IPS DF 19.7 (cell line): ENCODE measurements at regions not wholly inside any gene's neighbourhood (a gene's known extent, or its start where the extent isn't known, plus 50 kb on each side); places are given as distances from the start of the nearest gene placed in this dataset.
"Not testable (repeated sequence)": the region's sequence is repeated elsewhere in the genome, so short reads cannot be mapped to it uniquely, and the experiment has no call there.

Source experiments
- DNase-seq: peaks from one replicate; pipeline ENCODE4 v3.0.0-alpha.2; 2013; ENCODE audit warnings: low read depth, low spot score

DNA sequence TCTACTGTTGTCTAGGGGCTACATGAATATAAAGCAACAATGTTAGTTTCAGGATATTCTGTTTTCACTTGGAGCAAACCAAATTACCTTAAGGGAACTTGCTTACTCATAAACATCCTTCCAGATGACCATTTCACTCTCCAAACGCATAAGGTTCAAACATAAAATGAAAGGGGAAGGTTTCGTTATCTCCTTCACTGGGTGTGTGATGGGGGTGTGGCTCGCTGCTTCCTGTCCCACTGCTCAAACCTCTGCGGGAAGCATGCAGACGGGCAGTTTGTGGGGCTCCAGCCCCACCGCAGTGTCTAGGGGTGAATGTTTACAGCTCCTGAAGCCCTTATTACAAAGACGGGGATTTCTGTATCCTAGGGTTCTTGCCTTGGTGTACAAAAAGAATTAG is 1310.9 kb upstream of the TMEFF2 start:
- DNase-seq: no peak

- DNase-seq: peak; percentile 30
Observed at GRCh38 chr2:193502363-193503035, 1307.8 kb upstream of the TMEFF2 start.

DNA sequence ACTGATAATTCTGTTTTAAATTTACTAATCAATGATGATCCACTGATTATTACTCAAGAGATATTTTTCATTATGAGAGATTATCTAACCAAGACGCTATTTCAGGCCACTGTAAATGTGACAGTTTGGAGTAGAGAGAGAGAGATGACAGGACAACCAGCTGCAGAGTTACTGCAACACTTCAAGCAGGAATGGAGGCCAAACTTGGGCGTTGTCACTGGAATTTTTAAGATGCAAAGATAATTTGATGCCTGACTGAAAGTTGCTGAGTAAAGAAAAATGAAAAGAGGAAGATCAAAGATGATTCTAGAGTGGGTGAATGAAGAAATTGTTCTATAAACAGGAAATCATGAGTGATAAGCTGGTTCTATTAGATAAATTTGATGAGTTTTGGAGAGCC is 1302.1 kb upstream of the TMEFF2 start:
- no peak for DNase-seq

GRCh38 chr2:193482557-193482956 is 1287.8 kb upstream of the TMEFF2 start:
- DNase-seq: no peak

DNA sequence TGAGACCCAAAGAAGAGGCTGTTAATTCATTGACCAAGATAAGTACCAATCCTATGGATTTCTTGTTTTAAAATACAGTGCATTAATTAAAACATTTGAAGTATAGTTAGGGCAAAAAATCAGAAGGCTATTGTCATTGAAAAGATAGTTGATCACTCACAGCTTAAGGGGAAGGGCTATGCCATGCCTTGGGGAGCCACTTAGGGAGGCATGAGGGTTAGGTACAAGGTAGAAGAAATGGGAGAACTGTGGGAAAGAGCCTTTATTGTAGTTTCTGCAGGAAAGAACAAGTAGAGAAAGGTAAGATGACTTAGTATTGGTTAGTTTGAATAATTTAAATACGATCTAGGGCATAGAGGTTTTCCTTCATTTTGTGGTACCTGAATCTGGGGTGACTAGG is 1285.5 kb upstream of the TMEFF2 start:
- no peak for DNase-seq

DNA sequence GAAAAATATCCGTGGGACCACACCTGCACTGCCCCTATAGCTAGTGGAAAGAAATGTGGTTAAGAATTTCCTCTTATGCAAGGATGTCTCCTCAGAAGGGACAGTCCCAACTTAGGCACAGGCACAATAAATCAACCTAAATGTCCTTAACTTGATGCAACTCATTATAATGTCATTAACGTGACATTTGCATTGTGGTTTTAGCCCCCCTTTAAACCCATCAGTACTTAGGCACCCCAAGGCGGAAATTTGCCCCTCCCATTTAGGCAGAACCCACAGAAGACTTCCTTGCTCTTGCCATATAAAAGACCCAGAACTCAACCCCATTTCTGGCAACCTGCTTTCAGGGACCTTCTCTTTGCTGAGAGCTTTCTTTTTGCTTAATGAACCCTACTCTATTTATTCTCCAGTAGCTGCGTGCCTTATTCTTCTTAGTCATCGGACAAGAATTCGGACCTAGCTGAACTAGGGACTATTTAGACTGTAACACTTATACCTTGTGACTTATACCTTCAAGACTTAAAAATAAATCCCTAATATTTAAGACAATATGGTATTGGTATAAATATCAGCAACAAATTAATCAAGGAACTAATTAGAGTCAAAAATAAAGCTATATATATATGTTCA is 1281.6 kb upstream of the TMEFF2 start:
- no peak for DNase-seq

GRCh38 chr2:193475038-193475437 is 1280.3 kb upstream of the TMEFF2 start:
- no peak for DNase-seq

- DNase-seq: no peak
Observed at GRCh38 chr2:193469251-193469650, 1274.5 kb upstream of the TMEFF2 start.

- DNase-seq: no peak
Observed at GRCh38 chr2:193467276-193467987, 1272.7 kb upstream of the TMEFF2 start.

GRCh38 chr2:193463011-193463410 is 1268.3 kb upstream of the TMEFF2 start:
- no peak for DNase-seq

- DNase-seq: no peak
Observed at GRCh38 chr2:193462411-193462810, 1267.7 kb upstream of the TMEFF2 start.

GRCh38 chr2:193461431-193461934 is 1266.8 kb upstream of the TMEFF2 start:
- no peak for DNase-seq

DNA sequence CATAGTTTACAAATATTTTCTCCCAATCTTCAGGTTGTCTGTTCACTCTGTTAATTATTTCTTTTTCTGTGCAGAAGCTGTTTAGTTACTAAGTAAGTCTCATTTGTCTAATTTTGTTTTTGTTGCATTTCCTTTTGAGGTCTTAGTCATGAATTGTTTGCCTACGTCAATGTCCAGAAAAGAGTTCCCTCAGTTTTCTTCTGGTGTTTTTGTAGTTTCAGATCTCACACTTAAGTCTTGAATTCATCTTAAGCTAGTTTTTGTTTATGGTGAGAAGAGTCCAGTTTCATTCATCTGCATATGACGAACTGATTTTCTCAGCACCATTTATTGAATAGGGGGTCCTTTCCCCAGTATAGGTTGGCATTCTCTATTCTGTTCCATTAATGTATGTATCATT is 1252.2 kb upstream of the TMEFF2 start:
- no peak for DNase-seq

DNA sequence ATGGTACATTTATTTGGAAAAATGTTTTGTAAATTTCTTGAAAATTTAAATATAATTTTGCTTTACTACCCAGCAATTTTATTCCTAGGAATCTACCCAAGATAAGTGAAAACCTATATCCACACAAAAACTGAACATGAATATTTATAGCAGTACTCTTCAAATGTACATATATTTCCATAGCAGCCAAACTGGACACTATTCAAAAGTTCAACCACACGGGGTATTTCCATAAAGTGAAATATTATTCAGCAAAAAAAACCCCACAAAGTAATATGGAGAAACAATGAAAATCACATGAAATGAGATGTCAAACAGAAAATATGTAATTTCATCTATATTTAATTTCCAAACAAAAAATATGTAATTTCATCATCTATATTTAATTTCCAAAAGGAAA is 1247.6 kb upstream of the TMEFF2 start:
- no peak for DNase-seq

DNA sequence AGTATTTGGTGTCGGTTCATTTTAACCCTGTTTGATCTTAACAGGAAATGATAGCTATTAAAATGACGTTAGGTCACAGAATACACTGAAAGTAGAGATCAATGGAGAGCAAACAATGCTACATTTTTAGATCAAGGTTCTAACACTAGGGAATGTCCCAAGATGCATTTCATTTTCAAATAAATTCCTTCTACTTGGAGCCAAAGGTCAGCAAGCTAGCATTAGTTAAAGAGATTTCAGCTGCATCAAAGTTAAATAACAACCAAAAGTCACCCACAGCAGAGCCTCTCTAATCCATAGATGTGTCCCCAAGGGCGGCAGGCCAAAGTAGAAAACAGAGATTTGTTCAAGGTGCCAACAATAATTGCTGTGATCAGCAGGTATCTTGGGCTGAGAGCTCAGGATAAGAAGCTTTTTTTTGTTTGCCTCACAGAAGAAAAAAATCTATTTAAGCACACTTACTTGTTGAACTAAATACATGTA is 1233.6 kb upstream of the TMEFF2 start:
- DNase-seq: no peak

DNA sequence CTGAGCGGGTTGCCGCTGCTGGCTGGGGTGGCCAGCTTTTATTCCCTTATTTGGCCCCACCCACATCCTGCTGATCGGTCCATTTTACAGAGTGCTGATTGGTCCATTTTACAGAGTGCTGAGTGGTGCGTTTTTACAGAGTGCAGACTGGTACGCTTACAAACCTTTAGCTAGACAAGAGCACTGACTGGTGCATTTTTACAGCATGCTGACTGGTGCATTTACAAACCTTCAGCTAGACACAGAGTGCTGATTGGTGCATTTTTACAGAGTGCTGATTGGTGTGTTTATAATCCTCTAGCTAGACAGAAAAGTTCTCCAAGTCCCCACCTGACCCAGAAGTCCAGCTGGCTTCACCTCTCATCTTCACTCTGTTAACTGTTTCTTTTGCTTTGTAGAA is 1217.6 kb upstream of the TMEFF2 start:
- DNase-seq: not testable (repeated sequence)

DNA sequence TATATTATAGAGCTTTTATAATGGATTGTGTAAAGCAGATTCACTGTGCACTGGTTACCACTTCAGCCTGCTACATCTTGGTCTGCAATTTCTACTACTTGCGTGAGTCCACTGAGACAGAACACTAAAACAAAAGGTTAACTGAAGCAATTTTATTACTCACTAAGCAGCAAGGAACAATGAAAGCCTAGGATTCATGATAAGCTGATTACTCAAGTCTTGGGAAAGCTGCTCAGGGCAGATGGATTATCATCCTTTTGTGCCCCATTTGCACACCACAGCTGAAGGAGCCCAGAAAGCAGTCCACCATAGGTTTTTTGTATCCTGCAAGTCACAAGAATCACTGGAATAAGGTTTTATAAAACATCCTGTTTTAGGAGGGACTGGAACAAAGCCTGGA is 1215.2 kb upstream of the TMEFF2 start:
- no peak for DNase-seq

GRCh38 chr2:193382583-193382982 is 1187.8 kb upstream of the TMEFF2 start:
- DNase-seq: peak; percentile 28

GRCh38 chr2:193377789-193378188 is 1183.1 kb upstream of the TMEFF2 start:
- DNase-seq: no peak

DNA sequence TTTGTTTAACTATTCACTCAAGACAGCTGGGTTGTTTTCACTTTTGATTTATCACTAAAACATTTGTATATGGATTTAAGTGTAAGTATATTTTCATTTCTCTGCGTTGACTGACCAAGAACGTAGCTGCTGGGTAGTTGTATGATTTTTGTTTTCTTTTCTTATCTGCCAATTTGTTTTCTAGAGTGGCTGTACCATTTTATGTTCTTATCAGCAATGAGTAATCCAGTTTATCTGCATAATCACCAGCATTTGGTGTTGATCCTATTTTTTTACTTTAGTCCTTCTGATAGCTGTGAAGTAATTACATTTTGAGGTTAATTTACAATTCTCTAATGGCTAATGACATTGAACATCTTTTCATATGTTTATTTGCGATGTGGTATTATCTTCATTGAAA is 1178.4 kb upstream of the TMEFF2 start:
- DNase-seq: no peak

- no peak for DNase-seq
Observed at GRCh38 chr2:193371200-193371599, 1176.5 kb upstream of the TMEFF2 start.

DNA sequence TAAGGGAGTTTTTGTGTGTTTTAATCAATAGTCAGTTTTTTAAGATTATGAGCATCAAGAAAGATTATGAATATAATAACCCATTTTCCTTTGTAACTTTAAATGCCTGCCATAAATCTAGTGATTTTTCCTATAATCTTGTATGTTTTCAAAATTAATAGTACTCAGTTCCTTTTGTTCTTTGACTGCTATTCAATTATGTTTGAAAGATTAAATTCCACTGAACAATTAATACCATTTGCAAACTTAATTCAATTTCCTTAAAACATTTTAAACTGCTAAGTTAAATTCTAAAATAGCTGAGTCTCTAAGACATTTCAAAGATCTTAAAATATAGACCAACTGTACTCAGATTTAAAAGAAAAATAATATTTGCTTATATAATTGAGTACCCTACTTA is 1173.9 kb upstream of the TMEFF2 start:
- no peak for DNase-seq

DNA sequence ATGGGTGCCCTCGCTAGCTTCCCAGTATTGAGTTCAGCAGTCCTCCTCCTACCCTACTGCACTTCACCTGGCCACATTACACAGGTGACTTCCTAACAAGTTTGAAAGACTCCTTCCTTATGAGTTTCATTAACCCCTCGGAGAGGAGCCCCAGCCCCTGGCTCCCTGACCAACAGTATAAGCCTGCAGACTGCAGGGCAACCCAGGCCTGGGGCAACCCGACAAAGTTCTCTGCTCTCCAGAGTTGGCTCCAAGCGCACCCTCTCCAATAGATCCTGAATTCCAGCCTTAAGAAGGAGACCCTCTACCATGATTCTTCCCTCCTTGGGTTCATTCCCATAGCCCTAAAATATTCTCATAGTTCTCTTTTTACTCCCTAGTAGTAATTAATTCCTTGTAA is 1162.8 kb upstream of the TMEFF2 start:
- DNase-seq: no peak
